Mesothelial cell of epicardium (in vitro differentiated cells): ENCODE measurements at regions not wholly inside any gene's neighbourhood (a gene's known extent, or its start where the extent isn't known, plus 50 kb on each side); places are given as distances from the start of the nearest gene placed in this dataset.

Experiments
- DNase-seq, 2 experiments: peaks; one replicate each; pipeline ENCODE4 v3.0.0; 2021; ENCODE audit warnings: low spot score in 2 of 2; ENCODE audit not compliant: unreplicated experiment in 2 of 2
- H3K27ac Mint-ChIP-seq: 2 replicates; pipeline ENCODE4 v1.8.0; 2021; ENCODE audit warnings: mixed read lengths
- H3K27me3 Mint-ChIP-seq: 2 replicates; pipeline ENCODE4 v1.8.0; 2021; ENCODE audit warnings: low read depth, mixed read lengths
- H3K36me3 Mint-ChIP-seq: 2 replicates; pipeline ENCODE4 v1.8.0; 2021; ENCODE audit warnings: mixed read lengths
- H3K4me1 Mint-ChIP-seq: 2 replicates; pipeline ENCODE4 v1.8.0; 2021; ENCODE audit warnings: mixed read lengths
- H3K4me3 Mint-ChIP-seq: 2 replicates; pipeline ENCODE4 v1.8.0; 2021; ENCODE audit warnings: mild to moderate bottlenecking, moderate library complexity, mixed read lengths
- H3K9me3 Mint-ChIP-seq: 2 replicates; pipeline ENCODE4 v1.8.0; 2021; ENCODE audit warnings: mixed read lengths
- CTCF ChIP-seq: fragments of 200-600 bp; sonication (generic); IDR thresholded peaks from one replicate; pipeline ENCODE4 v1.5.0; 2021; ENCODE audit warnings: antibody characterized with exemption; ENCODE audit not compliant: unreplicated experiment

- TF ChIP-seq CTCF, result no peak
- H3K4me3 Mint-ChIP-seq, result no peak overlapping the region
- peaks cover 4% of the 10 kb centered on the region for H3K36me3 Mint-ChIP-seq
- H3K27ac Mint-ChIP-seq, result peak overlapping the region; percentile 55
- peaks cover 6% of the 10 kb centered on the region for H3K9me3 Mint-ChIP-seq
- peaks cover 5% of the 10 kb centered on the region for H3K27me3 Mint-ChIP-seq
- no peak for DNase-seq
- H3K4me1 Mint-ChIP-seq, result peaks cover 6% of the 10 kb centered on the region
Observed at GRCh38 chr1:209443975-209444651, 139.4 kb upstream of the CAMK1G start.

- no peak overlapping the region for H3K27ac Mint-ChIP-seq
Observed at GRCh38 chr1:209444961-209445360, 138.6 kb upstream of the CAMK1G start.

GRCh38 chr1:209445576-209445975 lies 137.9 kb upstream of the CAMK1G start:
- peaks cover 6% of the 10 kb centered on the region for H3K4me1 Mint-ChIP-seq
- no peaks in the 10 kb centered on the region for H3K36me3 Mint-ChIP-seq
- no peak overlapping the region for H3K4me3 Mint-ChIP-seq
- H3K9me3 Mint-ChIP-seq, result no peaks in the 10 kb centered on the region
- TF ChIP-seq CTCF, result no peak
- no peak overlapping the region for H3K27ac Mint-ChIP-seq
- no peak for DNase-seq
- H3K27me3 Mint-ChIP-seq, result peaks cover 10% of the 10 kb centered on the region

More at GRCh38 chr1:209444961-209445360, 138.6 kb upstream of the CAMK1G start:
- Mint-ChIP-seq H3K4me1 (peaks cover 6% of the 10 kb centered on the region), H3K36me3 (peaks cover 2% of the 10 kb centered on the region), H3K4me3 (no peak overlapping the region), H3K9me3 (peaks cover 2% of the 10 kb centered on the region), H3K27me3 (peaks cover 10% of the 10 kb centered on the region)
- DNase-seq, result no peak
- no peak for TF ChIP-seq CTCF

GRCh38 chr1:209446356-209446755 lies 137.2 kb upstream of the CAMK1G start:
- no peak for TF ChIP-seq CTCF
- Mint-ChIP-seq H3K27ac (no peak overlapping the region), H3K4me3 (no peak overlapping the region), H3K4me1 (peaks cover 6% of the 10 kb centered on the region), H3K9me3 (no peaks in the 10 kb centered on the region), H3K27me3 (peaks cover 10% of the 10 kb centered on the region), H3K36me3 (no peaks in the 10 kb centered on the region)
- DNase-seq, result no peak

- Mint-ChIP-seq H3K27ac (no peak overlapping the region), H3K36me3 (no peaks in the 10 kb centered on the region), H3K27me3 (peaks cover 4% of the 10 kb centered on the region), H3K4me1 (peaks cover 9% of the 10 kb centered on the region), H3K4me3 (no peak overlapping the region), H3K9me3 (no peaks in the 10 kb centered on the region)
- TF ChIP-seq CTCF, result no peak
- no peak for DNase-seq
Observed at GRCh38 chr1:209454340-209454994, 129.0 kb upstream of the CAMK1G start.
